Mucosa of descending colon (tissue), 3 donors: ENCODE measurements at regions not wholly inside any gene's neighbourhood (a gene's known extent, or its start where the extent isn't known, plus 50 kb on each side); places are given as distances from the start of the nearest gene placed in this dataset.
"Not testable (repeated sequence)": the region's sequence is repeated elsewhere in the genome, so short reads cannot be mapped to it uniquely, and the experiment has no call there.

Experiments
- ATAC-seq: fragments of 200-7000 bp; cut with Tn5 transposase; one replicate; pipeline ENCODE4 v1.9.1; 2020; ENCODE audit warnings: mild to moderate bottlenecking, moderate library complexity
- DNase-seq, 3 donors: peaks; one replicate each; pipeline ENCODE4 v3.0.0-alpha.2; 2020
- H3K36me3 ChIP-seq: fragments of 200-600 bp; one replicate; pipeline ENCODE4 v1.8.0; 2021; ENCODE audit warnings: low read depth, mild to moderate bottlenecking
- H3K4me1 ChIP-seq: fragments of 200-600 bp; one replicate; pipeline ENCODE4 v1.8.0; 2021; ENCODE audit warnings: low read depth, mild to moderate bottlenecking
- H3K4me3 ChIP-seq: fragments of 200-600 bp; one replicate; pipeline ENCODE4 v1.8.0; 2021; ENCODE audit warnings: mild to moderate bottlenecking
- H3K9me3 ChIP-seq: fragments of 200-600 bp; one replicate; pipeline ENCODE4 v1.8.0; 2021; ENCODE audit warnings: mild to moderate bottlenecking
- CTCF ChIP-seq: fragments of 200-600 bp; IDR thresholded peaks from one replicate; pipeline ENCODE4 v1.8.0; 2022; ENCODE audit warnings: antibody characterized with exemption, mild to moderate bottlenecking
- intact Hi-C, 2 donors: fragments of 100-400 bp; cut with DNase I in 1 of 2; cut with micrococcal nuclease in 1 of 2; formaldehyde crosslinking; loops; one replicate each; pipeline versions ENCODE4 v1.11.0 to v1.11.1; 2022; cut with DNase I, micrococcal nuclease
- donor health status: DM: no; HTN: no; CAD: no; lungs with moderate emphysema.
- donor health status: DM: no; HTN: no; CAD: no.
- donor health status: DM: no; HTN: yes; CAD: no.

GRCh38 chr14:38618514-38618913 lies 362.6 kb upstream of the CLEC14A start:
- intact Hi-C loops = no loop called here
- no peaks in the 10 kb centered on the region for H3K4me1 ChIP-seq
- ATAC-seq = no peak

GRCh38 chr14:38616959-38617358 lies 361.1 kb upstream of the CLEC14A start:
- Histone ChIP-seq H3K9me3 (no peaks in the 10 kb centered on the region), H3K4me3 (no peak overlapping the region), H3K36me3 (no peaks in the 10 kb centered on the region), H3K4me1 (no peaks in the 10 kb centered on the region)
- intact Hi-C loops = no loop called here
- no peak for TF ChIP-seq CTCF
- no peak for DNase-seq
- no peak for ATAC-seq

More at GRCh38 chr14:38618514-38618913, 362.6 kb upstream of the CLEC14A start:
- no peak overlapping the region for H3K4me3 ChIP-seq
- H3K9me3 ChIP-seq = no peaks in the 10 kb centered on the region
- no peaks in the 10 kb centered on the region for H3K36me3 ChIP-seq
- DNase-seq = no peak
- TF ChIP-seq CTCF = no peak

- ATAC-seq = no peak
Measured at GRCh38 chr14:38611928-38612327, 356.0 kb upstream of the CLEC14A start.

GRCh38 chr14:38608244-38608643 lies 352.4 kb upstream of the CLEC14A start:
- no peaks in the 10 kb centered on the region for H3K9me3 ChIP-seq
- H3K4me1 ChIP-seq = no peaks in the 10 kb centered on the region
- ATAC-seq = no peak
- no peaks in the 10 kb centered on the region for H3K36me3 ChIP-seq
- intact Hi-C loops = no loop called here
- no peak overlapping the region for H3K4me3 ChIP-seq
- no peak for TF ChIP-seq CTCF
- DNase-seq = no peak

More at GRCh38 chr14:38611928-38612327, 356.0 kb upstream of the CLEC14A start:
- Histone ChIP-seq H3K4me3 (no peak overlapping the region), H3K4me1 (no peaks in the 10 kb centered on the region), H3K36me3 (no peaks in the 10 kb centered on the region), H3K9me3 (no peaks in the 10 kb centered on the region)
- intact Hi-C loops = no loop called here
- TF ChIP-seq CTCF = no peak
- DNase-seq = no peak

- H3K4me3 ChIP-seq = no peak overlapping the region
- no peak for DNase-seq
- H3K9me3 ChIP-seq = no peaks in the 10 kb centered on the region
- intact Hi-C loops = no loop called here
- no peaks in the 10 kb centered on the region for H3K4me1 ChIP-seq
- TF ChIP-seq CTCF = no peak
- no peak for ATAC-seq
- no peaks in the 10 kb centered on the region for H3K36me3 ChIP-seq
Measured at GRCh38 chr14:38605193-38606114, 349.6 kb upstream of the CLEC14A start.

GRCh38 chr14:38600572-38600971 lies 344.7 kb upstream of the CLEC14A start:
- intact Hi-C loops = not testable (repeated sequence)

More at GRCh38 chr14:38600572-38600971, 344.7 kb upstream of the CLEC14A start:
- not testable (repeated sequence) for H3K4me3 ChIP-seq, ATAC-seq, H3K9me3 ChIP-seq, DNase-seq, H3K4me1 ChIP-seq, H3K36me3 ChIP-seq
